Dedifferentiated amniotic fluid mesenchymal stem cell (primary cell): ENCODE measurements at regions not wholly inside any gene's neighbourhood (a gene's known extent, or its start where the extent isn't known, plus 50 kb on each side); places are given as distances from the start of the nearest gene placed in this dataset.
"Not testable (repeated sequence)": the region's sequence is repeated elsewhere in the genome, so short reads cannot be mapped to it uniquely, and the experiment has no call there.

Experiments used
- DNase-seq: peaks from one replicate; pipeline ENCODE4 v3.0.0-alpha.2; 2016; ENCODE audit errors: extremely low spot score

DNA sequence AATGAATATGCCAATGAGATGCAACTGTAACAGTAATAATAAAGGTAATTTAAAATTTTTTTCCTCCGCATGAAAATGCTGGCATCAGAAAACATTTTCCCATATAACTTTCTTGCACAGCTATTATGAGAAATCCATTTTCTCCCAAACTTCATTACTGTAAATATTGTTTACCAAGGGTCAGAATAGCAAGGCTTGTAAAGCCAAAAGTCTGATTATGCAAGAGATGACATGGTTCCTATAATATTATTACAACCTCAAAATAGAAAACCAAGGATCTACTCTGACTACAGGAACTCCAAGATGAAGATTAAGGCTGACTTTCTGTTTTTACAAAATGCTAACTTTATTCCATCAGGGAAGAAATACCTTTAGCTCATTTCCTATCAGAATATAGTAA, 162.7 kb upstream of the CDK1 start:
- no peak for DNase-seq

DNA sequence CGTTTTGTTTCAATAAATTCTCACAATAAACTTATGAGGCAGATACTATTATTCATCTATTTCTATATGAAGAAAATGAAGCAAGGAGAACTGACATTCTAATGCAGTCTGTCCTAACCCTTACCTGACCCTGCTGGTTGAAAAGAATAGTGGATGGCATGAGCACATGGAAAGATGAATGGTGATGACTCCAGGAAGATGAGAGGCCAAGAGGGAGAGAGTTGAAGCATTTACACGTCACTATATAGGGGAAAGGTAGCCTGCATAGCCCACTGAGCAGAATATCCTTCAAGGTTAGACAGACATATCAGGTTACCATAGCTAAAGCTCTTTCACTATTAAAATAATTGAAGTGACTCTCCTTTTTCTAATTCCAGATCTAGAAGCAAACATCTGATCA, 163.9 kb upstream of the CDK1 start:
- DNase-seq, result no peak

- DNase-seq, result no peak
These were observed 164.8 kb upstream of the CDK1 start for GRCh38 chr10:60613434-60613833.

- DNase-seq, result peak; percentile 49
These were observed 167.0 kb upstream of the CDK1 start for GRCh38 chr10:60611291-60611747.

- DNase-seq, result no peak
These were observed 170.9 kb upstream of the CDK1 start for GRCh38 chr10:60607372-60607771.

- DNase-seq, result no peak
These were observed 171.8 kb upstream of the CDK1 start for GRCh38 chr10:60606343-60607080.

- no peak for DNase-seq
These were observed 172.8 kb upstream of the CDK1 start for GRCh38 chr10:60605476-60605875.

- no peak for DNase-seq
These were observed 173.9 kb upstream of the CDK1 start for GRCh38 chr10:60604342-60604741.

GRCh38 chr10:60597513-60597912, 180.8 kb upstream of the CDK1 start:
- no peak for DNase-seq

- DNase-seq, result no peak
These were observed 182.4 kb upstream of the CDK1 start for GRCh38 chr10:60595852-60596251.

- DNase-seq, result no peak
These were observed 183.7 kb upstream of the CDK1 start for GRCh38 chr10:60594476-60595051.

DNA sequence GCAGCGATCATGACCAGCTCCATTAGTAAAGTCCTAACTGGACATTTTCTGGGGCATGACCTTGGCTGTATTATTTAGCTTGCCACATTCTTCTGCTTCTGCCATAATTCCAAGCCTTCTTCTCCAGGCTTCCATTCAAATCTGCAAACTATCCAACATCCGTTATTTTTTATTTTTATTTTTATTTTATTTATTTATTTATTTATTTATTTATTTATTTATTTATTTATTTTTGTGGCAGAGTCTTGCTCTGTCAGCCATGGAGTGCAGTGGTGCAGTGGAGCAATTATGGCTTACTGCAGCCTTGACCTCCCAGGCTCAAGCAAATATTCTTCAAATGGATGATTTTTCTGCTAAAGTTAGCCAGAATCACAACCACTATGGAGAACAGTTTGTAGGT, 187.2 kb upstream of the CDK1 start:
- DNase-seq, result no peak

DNA sequence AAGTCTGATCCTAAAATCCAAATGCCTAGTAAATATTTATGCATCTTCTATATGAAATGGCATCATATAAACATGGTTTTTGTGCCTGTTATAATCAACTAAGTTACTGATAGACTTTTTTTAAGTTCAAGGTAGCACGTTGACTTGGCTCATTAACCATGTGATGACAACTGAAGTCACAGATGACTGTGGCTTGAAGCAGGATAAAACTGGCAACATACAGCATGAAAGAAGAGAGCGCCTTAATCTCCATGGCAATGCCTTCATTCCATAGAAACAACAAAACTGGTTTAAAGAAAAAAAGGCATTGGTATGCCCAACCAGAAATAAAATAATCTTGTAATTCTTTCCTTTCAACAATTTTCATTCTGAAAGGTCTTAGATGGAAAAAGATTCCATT, 188.9 kb upstream of the CDK1 start:
- DNase-seq, result no peak

- DNase-seq, result not testable (repeated sequence)
These were observed 192.1 kb upstream of the ANK3 start for GRCh38 chr10:60581782-60582181.

DNA sequence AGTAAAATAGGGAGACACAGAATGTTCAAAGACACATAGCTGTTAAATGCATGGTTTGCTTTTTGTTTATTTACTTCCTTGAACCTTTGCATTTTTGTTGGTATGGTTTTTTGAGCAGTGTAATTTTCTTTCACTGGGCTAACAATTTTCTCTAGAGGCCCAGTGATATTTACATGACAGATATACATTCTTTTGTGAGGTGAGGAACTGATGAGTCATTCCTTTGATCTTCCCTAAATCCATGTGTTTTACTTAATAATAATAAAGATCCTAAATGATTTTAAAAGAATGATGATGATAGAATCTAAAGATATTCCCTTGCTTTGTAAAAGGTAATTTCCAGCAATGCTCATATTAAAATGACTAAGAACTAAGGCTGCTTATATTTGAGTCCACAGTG, 188.5 kb upstream of the ANK3 start:
- DNase-seq, result no peak

DNA sequence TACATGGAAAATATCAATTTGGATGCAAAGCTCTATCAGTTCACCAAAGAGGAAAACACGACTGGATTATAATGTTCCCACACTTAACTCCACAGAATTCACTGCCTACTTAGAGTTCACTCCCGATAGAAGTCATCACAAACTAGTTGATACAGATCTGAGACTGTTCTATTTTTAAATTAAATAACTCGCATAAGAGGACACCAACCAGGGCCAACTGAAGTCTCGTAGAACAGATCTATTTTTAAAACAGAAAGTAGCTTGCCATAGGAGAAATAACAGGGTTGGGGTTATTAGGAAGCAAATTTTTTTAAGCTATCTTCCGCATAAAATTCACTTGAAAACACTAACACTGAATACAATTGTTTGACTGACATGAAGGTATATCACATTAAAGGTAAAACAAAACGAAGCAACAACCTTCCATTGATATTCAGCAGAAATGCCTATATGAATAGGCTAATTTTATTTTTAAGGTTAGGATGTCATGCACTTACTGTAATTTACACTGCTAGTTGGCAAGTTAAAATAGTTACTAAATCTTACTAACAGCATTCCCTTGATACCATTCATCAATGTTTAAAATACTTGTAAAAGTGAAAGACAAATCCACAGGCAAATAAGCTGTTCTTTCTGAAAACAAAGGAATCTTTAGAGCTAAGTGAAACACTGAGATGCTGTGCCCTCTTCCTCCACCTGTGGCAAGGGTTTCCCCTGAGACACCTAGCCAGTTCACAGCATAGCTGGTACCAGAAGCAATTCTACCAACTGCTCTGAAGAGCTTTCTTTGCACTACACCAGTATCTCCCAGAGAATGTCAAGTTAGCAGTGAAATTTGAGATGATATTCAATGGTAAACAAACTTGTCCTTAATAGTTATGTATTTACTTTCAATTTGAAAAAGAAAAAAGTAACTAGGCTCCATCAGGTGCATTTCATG, 186.7 kb upstream of the ANK3 start:
- DNase-seq, result no peak

DNA sequence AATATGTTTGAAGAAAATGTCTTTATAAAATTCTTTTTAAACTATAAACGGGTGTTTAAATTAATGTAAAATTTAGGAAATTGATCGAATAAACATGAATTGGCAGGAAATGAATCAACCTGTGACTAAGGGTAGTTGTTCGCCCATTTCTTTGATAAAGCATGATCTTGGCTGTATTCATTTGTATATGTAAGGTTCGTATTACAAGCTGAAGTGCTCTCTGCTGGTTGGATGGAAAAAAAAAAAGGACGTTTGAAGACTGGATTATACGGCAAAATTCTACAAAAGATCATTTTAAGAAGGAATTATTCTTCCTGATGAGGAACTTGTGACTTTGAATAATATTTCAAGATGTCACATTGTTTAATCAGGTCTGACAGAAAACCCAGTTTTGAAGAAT, 185.4 kb upstream of the ANK3 start:
- DNase-seq, result no peak

DNA sequence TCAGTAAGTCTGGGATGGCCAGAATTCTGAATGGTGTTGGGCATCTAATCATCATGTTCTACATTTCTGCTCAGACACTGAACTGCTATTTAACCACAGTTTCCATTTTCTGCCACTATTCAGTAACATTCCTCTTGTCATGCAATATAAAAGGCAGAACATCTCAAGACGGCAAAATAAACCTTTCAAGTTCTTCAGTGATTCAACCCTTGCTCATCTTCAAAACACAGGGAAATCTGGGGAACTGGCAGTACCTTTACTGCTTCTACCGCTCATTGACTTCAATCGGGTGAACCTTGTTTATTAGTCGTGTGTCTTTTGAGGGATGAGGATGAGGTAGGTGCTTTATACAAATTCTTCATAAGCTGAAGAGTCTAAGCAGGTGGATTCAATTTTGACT, 184.7 kb upstream of the ANK3 start:
- DNase-seq, result no peak

DNA sequence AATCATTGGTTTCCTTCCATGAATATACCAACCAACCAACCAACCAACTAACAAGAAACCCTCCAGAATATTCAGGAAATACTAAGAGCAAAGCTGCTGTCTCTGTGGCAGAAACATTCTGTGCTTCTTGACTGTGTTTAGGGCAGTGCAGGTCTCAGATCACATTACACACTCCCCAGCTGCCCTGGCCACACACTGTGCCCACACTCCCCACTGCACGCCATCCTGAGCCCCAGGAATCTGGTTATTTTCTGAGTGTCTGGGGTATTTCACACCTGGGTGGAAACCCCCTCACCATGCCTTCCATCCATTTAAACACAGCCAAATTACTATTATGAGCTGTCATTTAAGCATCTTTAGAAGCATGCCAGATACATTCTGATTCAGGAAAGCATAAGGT, 183.7 kb upstream of the ANK3 start:
- DNase-seq, result no peak

GRCh38 chr10:60572511-60573194, 183.0 kb upstream of the ANK3 start:
- no peak for DNase-seq

DNA sequence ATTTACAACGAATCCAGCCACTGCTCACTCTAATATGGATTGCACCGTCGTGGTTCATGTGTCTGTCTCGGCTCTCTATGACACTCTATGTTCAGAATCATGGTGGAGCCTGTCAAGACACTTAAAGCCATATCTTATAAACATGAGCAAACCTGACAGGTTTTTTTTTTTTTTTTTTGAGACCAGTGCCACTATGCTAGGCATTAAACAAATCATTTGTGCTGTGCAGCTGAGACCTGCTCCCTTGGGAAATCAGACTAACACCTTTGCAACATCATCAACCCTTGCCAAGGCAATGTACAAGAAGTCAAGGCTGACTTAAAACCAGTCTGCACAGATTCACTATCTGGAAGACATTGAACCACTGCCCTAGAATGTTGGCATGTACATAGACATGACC, 181.2 kb upstream of the ANK3 start:
- DNase-seq, result no peak

- DNase-seq, result no peak
These were observed 180.7 kb upstream of the ANK3 start for GRCh38 chr10:60570272-60570865.
